C4-2B (cell line): ENCODE measurements at regions not wholly inside any gene's neighbourhood (a gene's known extent, or its start where the extent isn't known, plus 50 kb on each side); places are given as distances from the start of the nearest gene placed in this dataset.

Experiments
- H3K27ac ChIP-seq: fragments of 450-650 bp; 2 replicates; pipeline ENCODE4 v1.5.1; 2017
- ZFX ChIP-seq: fragments of 450-650 bp; IDR thresholded peaks from 2 replicates; pipeline ENCODE4 v1.6.1; 2017
- TF ChIP-seq, protein P1 (sequence below): fragments of 450-650 bp; conservative IDR thresholded peaks from 2 replicates; pipeline ENCODE4 v1.5.1; 2017; ENCODE audit warnings: mild to moderate bottlenecking

DNA sequence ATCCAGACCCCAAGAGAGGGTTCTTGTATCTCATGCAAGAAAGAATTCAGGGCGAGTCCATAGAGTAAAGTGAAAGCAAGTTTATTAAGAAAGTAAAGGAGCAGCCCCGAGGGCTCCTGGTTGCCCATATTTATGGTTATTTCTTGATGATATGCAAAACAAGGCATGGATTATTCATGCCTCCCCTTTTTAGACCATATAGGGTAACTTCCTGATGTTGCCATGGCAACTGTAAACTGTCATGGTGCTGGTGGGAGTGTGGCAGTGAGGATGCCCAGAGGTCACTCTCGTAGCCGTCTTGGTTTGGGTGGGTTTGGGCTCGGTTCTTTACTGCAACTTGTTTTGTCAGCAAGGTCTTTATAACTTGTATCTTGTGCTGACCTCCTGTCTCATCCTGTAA is 750.2 kb upstream of the FANCL start:
- H3K27ac ChIP-seq: no peak overlapping the region
- no peak for TF ChIP-seq ZFX
- TF ChIP-seq, protein P1, sequence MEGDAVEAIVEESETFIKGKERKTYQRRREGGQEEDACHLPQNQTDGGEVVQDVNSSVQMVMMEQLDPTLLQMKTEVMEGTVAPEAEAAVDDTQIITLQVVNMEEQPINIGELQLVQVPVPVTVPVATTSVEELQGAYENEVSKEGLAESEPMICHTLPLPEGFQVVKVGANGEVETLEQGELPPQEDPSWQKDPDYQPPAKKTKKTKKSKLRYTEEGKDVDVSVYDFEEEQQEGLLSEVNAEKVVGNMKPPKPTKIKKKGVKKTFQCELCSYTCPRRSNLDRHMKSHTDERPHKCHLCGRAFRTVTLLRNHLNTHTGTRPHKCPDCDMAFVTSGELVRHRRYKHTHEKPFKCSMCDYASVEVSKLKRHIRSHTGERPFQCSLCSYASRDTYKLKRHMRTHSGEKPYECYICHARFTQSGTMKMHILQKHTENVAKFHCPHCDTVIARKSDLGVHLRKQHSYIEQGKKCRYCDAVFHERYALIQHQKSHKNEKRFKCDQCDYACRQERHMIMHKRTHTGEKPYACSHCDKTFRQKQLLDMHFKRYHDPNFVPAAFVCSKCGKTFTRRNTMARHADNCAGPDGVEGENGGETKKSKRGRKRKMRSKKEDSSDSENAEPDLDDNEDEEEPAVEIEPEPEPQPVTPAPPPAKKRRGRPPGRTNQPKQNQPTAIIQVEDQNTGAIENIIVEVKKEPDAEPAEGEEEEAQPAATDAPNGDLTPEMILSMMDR: no peak

DNA sequence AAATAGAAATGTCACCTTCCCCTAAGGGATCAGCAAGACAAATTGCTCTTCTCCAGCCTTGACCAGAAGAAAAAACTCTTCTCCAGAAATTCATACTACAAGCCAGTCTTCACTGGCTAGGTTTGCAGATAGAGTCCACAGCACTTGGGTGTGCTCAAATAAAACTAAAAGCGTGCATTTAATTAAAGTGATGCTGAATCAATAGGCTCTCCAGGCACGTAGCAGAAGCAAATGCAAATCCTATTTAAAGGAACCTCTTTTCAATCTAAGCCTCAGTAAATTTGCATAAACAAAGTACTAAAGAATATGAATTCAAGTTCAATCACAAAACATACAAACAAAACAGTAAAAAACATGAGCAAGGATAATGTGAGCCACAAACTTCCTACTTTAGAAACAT is 744.4 kb upstream of the FANCL start:
- H3K27ac ChIP-seq: no peak overlapping the region
- TF ChIP-seq, protein P1: no peak
- no peak for TF ChIP-seq ZFX

DNA sequence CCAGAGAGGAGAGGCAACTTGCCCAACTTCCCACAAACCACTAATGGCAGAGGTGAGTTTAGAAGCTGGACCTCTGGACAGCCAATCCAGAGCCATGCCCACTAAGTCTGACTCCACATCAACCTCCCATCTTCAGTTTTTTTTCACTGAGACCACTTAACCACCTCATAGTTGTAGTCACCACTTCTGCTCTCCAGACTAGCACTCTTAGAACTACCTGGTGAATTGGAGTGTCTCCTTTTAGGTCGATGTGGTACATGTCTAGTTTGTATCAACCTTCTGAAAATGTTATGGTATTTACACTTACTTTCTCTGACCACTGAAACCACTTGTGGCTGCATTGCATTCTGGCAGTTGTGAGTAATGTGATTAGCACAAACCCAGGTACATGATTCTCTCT is 743.6 kb upstream of the FANCL start:
- H3K27ac ChIP-seq: no peak overlapping the region
- TF ChIP-seq, protein P1: no peak
- TF ChIP-seq ZFX: no peak

DNA sequence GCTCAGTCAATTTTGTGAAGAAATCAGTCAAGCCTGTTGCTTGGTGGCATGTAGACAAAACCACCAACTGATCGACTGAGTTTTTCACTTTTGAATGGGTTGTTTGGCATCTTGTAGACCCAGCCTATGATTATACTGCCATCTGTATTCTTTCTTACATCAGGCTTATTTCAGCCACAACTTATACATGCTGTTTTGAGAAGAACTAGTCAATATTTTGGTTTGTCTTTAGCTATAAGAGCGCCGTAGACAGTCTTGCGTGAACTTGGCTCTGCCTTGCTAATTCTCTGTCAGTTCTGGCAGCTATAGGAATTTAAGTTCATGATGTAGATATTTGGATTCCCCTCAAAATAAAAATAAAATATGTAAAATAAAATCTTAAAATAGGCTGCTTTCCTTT is 742.0 kb upstream of the FANCL start:
- H3K27ac ChIP-seq: no peak overlapping the region
- TF ChIP-seq ZFX: no peak
- TF ChIP-seq, protein P1: no peak

DNA sequence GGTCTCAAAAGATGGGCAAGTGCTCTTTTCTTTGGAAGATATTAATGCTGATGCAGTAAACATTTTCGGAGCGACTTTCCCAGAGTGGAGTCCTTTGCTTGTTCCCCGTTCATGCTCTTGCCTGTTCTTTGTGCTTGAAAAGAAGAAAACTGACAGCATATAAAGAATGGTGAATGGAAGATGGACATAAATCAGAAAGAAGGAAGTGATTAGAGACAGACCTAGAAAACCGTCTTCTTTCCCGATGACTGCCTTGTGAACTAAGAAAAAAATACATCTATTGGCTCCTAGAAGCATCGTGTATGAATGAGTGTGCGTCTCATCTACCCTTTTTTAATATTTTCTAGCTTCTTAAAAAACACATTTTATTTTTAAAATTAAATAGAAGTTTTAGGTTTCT is 740.1 kb upstream of the FANCL start:
- no peak overlapping the region for H3K27ac ChIP-seq
- TF ChIP-seq ZFX: no peak
- TF ChIP-seq, protein P1: no peak

DNA sequence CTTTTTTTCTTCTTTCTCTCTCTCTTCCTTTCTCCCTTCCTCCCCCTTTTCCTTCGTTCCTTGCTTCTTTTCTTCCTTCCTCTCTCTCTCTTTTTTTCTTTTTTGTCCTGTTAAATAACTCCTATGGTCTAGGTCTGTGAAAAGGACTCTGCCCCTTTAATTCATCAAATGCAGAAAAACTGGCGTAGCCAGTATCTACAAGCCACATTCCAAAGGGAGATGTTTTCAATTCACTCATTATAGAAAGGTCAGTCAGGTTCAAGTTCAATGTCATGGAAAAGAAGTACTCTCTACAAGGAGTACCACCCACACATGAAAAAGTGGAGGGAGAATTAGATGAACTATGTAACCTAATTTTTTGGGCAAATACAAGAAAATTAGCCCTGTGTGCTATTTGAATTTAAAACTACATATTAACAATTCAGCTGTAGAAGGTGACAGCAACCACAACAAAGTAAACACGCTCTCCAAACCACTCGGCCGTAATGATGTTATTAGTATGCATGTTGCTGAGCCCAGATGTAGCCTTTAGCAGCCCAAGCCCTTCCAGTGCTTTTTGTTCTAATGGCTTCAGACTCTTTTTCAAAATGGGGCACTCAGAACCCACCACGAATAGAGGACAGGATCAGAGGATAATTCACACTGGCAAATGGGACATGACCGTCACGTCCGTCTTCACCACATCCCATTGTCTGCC is 735.4 kb upstream of the FANCL start:
- TF ChIP-seq, protein P1: no peak
- no peak for TF ChIP-seq ZFX
- H3K27ac ChIP-seq: no peak overlapping the region

DNA sequence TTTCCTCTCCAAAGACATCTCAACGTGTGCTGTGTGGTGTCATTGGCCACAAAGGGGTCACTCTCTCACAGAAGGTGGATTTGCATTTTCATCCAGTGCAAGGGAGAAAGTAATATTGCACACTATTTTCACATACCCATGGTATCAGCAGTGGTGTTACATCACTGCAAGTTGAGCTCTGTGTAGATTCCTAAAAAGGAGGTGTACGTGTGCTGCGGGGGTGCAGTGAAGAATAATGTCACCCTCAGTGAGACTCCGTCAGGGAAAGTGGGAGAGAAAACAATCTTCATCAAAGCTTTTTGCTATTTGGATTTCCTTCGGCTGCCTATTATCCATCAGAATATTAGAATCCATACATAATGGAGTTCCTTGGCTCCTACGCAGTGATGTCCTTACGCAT is 733.8 kb upstream of the FANCL start:
- H3K27ac ChIP-seq: no peak overlapping the region
- TF ChIP-seq, protein P1: no peak
- TF ChIP-seq ZFX: no peak
